MM.1S (cell line): ENCODE measurements at regions not wholly inside any gene's neighbourhood (a gene's known extent, or its start where the extent isn't known, plus 50 kb on each side); places are given as distances from the start of the nearest gene placed in this dataset.

Experiments
- EZH2 ChIP-seq: fragments of 300-600 bp; sonication (generic); optimal IDR thresholded peaks from 2 replicates; pipeline ENCODE3; 2017; ENCODE audit warnings: low read depth, mild to moderate bottlenecking, antibody characterized with exemption, low read length, mixed read lengths
- EZH2phosphoT487 ChIP-seq: fragments of 300-600 bp; sonication (generic); IDR thresholded peaks from 2 replicates; pipeline ENCODE4 v1.6.1; 2018; ENCODE audit warnings: antibody characterized with exemption, low read length
- TF ChIP-seq, protein P1 (sequence below): fragments of 300-600 bp; sonication (generic); IDR thresholded peaks from 2 replicates; pipeline ENCODE4 v1.5.1; 2016; ENCODE audit warnings: antibody characterized with exemption, low read length, mixed read lengths

- TF ChIP-seq, protein P1, sequence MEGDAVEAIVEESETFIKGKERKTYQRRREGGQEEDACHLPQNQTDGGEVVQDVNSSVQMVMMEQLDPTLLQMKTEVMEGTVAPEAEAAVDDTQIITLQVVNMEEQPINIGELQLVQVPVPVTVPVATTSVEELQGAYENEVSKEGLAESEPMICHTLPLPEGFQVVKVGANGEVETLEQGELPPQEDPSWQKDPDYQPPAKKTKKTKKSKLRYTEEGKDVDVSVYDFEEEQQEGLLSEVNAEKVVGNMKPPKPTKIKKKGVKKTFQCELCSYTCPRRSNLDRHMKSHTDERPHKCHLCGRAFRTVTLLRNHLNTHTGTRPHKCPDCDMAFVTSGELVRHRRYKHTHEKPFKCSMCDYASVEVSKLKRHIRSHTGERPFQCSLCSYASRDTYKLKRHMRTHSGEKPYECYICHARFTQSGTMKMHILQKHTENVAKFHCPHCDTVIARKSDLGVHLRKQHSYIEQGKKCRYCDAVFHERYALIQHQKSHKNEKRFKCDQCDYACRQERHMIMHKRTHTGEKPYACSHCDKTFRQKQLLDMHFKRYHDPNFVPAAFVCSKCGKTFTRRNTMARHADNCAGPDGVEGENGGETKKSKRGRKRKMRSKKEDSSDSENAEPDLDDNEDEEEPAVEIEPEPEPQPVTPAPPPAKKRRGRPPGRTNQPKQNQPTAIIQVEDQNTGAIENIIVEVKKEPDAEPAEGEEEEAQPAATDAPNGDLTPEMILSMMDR, result no peak
- TF ChIP-seq EZH2 (no peak), EZH2phosphoT487 (no peak)
Observed at GRCh38 chr4:57254754-57255153, 144.6 kb upstream of the IGFBP7 start.
